NCI-H2029 (cell line): ENCODE measurements at regions not wholly inside any gene's neighbourhood (a gene's known extent, or its start where the extent isn't known, plus 50 kb on each side); places are given as distances from the start of the nearest gene placed in this dataset.
"Not testable (repeated sequence)": the region's sequence is repeated elsewhere in the genome, so short reads cannot be mapped to it uniquely, and the experiment has no call there.

Experiments used
- DNase-seq: peaks from one replicate; lab custom pipeline; 2025; lab: John Stamatoyannopoulos, UW

- not testable (repeated sequence) for DNase-seq
Measured at GRCh38 chr22:25456300-25457043, 108.0 kb upstream of the GRK3 start.

DNA sequence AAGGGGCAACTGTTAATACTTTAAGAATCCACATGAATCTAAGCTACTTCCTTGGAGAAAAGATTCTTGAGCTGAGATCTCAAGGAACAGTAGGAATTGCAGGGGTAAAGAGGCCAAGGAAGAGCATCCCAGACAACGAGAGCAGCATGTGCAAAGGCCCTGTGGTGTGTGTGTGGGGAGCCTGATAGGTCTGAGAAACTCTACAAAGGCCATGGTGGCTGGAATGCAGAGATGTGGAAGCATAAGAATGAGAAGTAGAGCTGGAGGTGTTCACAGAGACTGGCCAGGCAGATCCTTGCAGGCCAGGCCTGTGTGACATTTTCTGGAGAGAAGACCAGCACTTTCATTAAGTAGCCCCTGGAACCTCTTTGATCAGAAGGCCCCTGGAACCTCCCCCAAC is 105.8 kb upstream of the GRK3 start:
- not testable (repeated sequence) for DNase-seq

DNA sequence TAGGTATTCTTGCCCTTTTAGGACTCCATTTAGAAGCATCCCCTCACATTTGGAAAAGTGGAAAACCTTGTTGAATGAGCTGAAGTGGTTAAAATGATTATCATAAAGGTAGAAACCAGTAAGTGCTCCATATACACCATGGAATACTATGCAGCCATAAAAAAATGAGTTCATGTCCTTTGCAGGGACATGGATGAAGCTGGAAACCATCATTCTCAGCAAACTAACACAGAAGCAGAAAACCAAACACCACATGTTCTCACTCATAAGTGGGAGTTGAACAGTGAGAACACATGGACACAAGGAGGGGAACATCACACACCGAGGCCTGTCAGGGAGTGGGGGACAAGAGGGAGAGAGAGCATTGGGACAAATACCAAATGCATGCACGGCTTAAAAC is 103.8 kb upstream of the GRK3 start:
- not testable (repeated sequence) for DNase-seq

GRCh38 chr22:25461301-25461700 is 103.2 kb upstream of the GRK3 start:
- DNase-seq = no peak

DNA sequence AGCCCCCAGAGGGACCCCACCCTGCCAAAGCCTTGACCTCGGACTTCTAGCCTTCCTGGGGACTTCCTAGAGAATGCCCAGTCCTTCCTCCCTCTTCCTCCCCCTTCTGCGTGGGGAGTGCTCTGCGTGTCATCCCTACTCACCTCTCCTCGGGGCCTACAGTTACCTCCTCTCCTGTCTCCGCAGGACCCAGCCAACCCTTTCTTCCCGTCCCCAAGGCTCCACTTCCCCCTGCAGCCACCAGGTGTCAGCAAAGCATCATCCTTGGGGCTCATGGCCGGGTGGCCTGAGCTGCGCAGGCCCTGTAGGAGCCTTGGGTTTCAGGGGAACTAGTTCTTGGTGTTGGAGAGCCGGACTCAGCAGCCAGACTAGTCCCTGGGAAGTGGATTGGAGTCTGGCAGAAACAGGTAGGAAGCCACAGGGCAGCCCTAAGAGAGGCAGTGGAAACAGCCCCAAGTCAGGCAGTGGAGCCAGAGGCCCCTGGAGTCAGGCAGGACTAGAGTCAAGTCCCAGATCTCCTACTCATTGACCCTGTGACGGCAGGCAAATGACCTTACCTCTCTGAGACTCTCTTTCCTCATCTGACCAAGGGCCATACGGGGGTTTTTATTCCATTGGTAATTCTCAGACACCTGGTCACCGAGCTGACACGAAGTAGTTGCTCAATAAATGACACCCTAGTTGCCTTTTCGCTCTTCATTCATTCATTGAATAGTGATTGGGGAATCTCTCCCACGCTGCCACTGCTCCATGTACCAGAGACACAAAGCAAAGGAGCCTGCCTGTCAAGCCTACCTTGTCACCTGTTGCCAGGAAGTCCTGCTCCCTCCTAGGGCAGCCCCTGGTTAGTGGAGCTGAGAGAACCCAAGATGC is 101.8 kb upstream of the GRK3 start:
- DNase-seq = peak; percentile 54

DNA sequence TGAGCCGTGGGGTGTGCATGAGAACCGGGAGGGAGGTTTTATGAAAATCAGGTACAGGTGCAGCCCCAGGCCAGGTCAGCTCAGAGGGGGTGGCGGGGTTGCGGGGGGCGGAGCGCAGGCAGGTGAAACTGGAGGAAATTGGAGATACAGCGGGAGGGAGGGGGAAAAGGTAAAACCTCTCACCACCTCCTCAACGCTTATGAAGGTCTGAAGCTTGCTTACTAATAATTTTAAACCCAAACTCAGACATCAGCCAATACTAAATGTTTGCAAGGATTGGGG is 101.2 kb upstream of the GRK3 start:
- not testable (repeated sequence) for DNase-seq

- not testable (repeated sequence) for DNase-seq
Measured at GRCh38 chr22:25464326-25464725, 100.1 kb upstream of the GRK3 start.

- no peak for DNase-seq
Measured at GRCh38 chr22:25465949-25466348, 98.5 kb upstream of the GRK3 start.

DNA sequence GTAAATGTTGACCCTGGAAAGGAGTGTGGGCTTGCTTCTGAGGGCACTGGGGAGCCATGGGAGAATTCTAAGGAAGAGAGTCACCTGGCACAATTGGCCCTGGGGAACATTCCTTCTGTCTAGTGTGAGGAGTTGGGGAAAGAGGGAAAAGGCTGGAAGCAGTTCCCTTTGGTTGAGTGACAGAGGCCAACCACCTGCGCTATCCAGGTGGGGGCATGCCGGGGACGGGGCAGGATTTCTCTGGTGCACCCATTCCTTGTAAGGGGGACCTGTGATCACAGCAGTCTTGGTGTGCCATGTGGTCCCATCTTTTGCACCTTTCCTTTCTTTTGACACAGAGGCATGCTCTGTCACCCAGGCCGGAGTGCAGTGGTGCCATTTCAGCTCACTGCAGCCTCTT is 92.1 kb upstream of the GRK3 start:
- DNase-seq = no peak

GRCh38 chr22:25475257-25476022 is 89.0 kb upstream of the GRK3 start:
- DNase-seq = peak; percentile 91

DNA sequence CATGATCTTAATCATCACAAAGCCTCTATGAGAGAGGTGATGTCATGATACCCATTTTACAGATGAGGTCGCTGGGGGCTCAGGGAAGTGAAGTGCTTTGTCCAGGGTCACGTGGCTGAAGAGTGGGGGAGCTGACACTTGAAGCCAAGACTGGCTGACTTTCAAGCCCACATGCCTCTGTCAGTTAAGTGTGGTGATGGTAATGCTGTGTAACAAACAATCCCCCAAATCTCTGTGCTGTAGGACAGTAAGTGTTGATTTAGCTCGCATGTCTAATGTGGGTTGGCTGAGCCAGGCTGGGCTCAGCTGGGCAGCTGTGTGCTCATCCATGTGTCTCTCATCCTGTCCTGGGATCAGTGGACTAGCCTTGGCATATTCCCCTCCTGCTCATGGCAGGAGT is 87.1 kb upstream of the GRK3 start:
- DNase-seq = no peak

DNA sequence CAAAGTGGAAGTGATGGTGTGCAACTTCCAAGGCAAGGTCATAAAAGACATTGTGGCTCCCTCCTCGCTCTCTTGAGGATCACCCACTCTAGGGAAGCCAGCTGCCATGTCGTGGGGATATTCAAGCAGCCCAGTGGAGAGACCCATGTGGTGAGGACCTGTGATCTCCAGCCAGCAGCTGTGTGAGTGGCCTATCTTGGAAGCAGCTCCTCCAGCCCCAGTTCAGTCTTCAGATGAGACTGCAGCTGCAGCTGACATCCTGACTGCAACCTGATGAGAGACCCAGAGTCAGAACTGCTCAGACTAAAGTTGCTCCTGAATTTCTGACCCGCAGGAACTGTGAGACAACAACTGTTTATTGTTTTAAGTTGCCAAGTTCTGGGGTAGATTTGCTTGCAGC is 86.4 kb upstream of the GRK3 start:
- no peak for DNase-seq

DNA sequence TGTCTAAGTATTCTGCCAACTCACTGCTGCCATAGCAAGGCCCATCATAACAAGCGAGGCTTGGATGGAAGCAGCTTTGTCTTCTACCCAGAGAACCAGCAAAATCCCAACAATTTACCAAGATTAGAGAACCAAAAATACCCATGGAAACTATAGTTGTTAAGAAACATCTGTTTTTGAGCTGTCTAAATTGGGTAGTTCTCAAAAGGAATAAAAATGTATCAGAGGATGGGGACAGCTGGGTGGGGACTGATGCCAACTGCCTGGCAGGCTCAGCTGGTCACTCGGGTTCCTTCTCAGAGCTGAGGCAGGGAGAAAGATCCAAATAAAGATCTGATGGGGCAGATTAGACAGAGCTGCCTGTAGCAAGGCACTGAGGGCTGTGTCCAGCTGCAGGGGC is 85.9 kb upstream of the GRK3 start:
- DNase-seq = no peak

DNA sequence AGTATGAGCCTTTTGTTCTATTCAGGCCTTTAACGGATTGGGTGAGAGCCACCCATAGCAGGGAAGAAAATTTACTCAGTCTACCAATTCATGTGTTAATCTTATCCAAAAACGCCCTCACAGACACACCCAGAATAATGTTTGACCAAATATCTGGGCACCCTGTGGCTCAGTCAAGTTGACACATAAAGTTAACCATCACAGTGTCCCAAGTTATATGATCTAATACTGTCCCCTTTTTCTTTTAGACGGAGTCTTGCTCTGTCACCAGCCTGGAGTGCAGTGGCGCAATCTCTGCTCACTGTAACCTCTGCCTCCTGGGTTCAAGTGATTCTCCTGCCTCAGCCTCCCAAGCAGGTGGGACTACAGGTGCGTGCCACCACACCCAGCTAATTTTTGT is 83.6 kb upstream of the GRK3 start:
- DNase-seq = not testable (repeated sequence)

DNA sequence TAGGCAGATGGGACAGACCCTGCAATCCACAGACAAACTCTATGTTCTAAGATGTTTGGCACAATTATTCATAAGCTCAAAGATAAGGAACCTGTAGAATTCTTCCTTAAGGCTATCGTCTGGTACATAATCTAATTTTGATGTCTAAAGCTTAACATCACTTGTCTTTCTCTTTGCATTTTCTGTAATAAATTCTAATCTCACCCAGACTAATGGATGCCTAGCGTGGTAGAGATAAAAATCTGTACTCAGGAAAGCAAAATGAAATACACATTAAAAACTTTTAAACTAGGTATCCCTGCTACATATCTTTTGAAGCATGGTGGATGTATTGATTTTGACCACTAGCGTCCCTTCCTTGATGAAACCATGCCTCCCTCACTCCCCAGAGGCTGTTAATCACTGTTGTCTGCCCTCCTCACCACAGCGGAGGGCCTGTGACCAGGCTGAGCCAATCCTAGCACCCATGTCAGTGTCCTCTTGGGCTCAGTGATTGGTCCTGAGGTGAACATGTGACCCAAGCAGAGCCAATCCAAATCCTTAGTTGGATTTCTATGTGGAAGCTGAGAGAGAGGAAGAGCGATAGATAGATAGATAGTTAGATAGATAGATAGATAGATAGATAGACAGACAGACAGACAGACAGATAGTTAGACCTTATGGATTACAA is 82.2 kb upstream of the GRK3 start:
- no peak for DNase-seq

DNA sequence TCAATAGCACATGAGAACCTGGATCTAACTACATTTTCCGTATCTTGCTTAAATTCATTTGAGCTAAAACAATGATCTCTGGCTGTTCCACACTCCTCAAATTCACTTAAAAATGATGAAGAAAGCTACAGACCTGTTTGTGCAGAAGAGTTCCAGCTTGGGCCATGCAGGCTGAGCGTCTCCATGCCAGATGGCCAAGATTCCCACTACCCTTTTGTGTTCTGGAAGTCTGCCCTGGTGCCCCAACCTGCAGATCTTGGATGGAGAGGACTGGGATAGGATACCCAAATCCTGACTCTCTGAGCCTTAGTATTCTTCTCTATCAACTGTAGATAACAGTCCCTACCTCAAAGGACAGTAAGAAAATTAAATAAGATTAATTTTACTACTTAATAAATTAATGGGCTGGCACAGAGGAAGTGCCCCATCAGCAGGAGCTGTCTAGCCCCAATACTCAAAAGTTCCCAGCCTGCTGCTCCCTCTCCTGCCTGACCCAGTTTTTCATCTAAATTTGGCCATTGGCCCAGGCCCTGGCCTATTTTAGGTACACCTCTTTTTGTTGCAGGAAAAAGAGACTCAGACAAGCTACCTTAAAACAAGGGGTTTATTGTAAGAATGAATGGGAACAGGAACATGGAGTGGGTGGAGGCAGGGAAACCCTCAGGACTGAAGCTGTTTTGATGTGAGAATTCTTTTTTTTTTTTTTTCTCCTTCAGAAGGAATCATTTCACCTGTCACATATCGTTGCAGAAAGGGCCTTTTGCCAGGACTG is 81.4 kb upstream of the GRK3 start:
- DNase-seq = peak; percentile 70

- DNase-seq = no peak
Measured at GRCh38 chr22:25483931-25484330, 80.5 kb upstream of the GRK3 start.

DNA sequence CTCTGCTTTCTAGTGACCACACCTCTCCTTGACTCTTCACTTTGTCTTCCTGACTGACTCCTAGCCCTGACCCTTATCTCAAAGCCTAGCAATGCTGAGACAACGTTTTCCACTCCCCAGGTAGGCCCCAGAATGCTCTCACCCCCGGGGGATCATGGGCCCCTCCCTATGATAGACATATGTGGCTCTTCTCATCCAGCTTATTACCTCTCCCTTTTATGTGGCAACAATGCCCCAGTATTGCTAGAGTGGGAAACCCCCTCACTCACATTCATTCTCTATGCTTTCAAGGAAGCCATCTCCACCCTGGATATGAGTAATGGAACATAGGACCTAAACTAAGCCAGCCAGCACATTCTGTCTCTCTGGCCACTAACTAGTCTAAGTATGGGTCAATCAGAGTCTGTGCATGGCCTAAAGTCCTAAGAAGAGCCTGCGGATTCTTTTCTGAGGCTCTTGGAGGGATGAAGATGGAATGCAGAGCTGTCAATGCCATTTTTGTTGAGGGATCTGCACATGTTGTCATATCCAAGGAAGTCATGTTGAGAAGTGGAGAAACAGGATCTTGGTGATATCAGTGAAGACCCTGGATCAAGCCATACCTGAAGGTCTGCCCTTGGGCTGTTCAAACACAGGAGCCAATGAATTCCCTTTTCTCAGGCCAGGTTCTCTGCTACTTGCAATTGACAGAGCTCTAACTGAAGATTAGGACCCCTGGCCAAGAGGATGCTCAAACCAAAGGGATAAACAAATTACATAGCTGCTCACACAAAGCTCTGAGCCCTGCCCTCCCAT is 79.8 kb upstream of the GRK3 start:
- no peak for DNase-seq

- DNase-seq = no peak
Measured at GRCh38 chr22:25485626-25486545, 78.6 kb upstream of the GRK3 start.

DNA sequence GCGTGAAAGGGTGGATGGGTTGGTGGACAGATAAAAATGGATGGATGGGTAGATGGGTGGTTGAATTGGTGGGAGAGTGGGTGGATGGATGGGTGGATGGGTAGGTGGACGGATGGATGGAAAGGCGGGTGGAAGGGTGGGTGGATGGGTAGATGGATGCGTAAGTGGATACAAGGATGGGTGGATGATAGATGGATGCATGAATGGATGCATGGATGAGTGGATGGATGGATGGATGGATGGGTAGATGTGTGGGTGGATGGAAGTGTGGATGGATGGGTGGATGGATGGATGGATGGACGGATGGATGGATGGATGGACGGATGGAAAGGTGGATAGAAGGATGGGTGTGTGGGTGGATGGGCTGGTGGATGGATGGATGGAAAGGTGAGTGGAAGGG is 77.0 kb upstream of the GRK3 start:
- no peak for DNase-seq
